Testis (tissue), 2 donors: ENCODE measurements at regions not wholly inside any gene's neighbourhood (a gene's known extent, or its start where the extent isn't known, plus 50 kb on each side); places are given as distances from the start of the nearest gene placed in this dataset.

Source experiments
- POLR2A ChIP-seq: fragments of 450-650 bp; IDR thresholded peaks from one replicate; pipeline ENCODE4 v1.6.1; 2017; ENCODE audit warnings: antibody characterized with exemption, mild to moderate bottlenecking, moderate library complexity
- TF ChIP-seq, protein P1 (sequence below), 3 experiments: fragments of 450-650 bp in 2 of 3; fragments of 200-600 bp in 1 of 3; sonication (generic) in 1 of 3; IDR thresholded peaks; one replicate each; pipeline ENCODE4 v1.5.1; 2016 to 2019; ENCODE audit warnings: antibody characterized with exemption in 3 of 3, mild to moderate bottlenecking in 2 of 3, moderate library complexity in 1 of 3

- TF ChIP-seq, protein P1, sequence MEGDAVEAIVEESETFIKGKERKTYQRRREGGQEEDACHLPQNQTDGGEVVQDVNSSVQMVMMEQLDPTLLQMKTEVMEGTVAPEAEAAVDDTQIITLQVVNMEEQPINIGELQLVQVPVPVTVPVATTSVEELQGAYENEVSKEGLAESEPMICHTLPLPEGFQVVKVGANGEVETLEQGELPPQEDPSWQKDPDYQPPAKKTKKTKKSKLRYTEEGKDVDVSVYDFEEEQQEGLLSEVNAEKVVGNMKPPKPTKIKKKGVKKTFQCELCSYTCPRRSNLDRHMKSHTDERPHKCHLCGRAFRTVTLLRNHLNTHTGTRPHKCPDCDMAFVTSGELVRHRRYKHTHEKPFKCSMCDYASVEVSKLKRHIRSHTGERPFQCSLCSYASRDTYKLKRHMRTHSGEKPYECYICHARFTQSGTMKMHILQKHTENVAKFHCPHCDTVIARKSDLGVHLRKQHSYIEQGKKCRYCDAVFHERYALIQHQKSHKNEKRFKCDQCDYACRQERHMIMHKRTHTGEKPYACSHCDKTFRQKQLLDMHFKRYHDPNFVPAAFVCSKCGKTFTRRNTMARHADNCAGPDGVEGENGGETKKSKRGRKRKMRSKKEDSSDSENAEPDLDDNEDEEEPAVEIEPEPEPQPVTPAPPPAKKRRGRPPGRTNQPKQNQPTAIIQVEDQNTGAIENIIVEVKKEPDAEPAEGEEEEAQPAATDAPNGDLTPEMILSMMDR (IDR thresholded peaks at IDR 0.05), result no peak
- no peak for TF ChIP-seq POLR2A
Measured at GRCh38 chr11:70807195-70807543, 408.8 kb downstream of the CTTN start.
